ENCODE measurements at regions not wholly inside any gene's neighbourhood (a gene's known extent, or its start where the extent isn't known, plus 50 kb on each side); places are given as distances from the start of the nearest gene placed in this dataset.

DNA sequence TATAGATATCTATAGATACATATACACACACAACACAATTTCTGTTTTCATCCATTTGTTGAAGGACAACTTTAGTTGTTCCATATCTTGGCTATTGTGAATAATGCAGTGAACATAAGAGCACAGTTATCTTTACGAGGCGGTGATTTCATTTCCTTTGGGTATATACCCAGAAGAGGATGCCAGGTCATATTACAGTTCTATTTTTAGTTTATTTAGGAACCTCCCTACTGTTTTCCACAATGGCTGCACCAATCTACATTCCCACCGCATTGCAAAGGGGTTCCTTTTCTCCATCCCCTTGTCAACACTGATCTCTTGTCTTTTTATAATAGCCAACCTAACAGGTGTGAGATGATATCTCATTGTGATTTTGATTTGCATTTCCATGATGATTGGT, 143.4 kb upstream of the ARHGAP5 start:
- H3K9me3 ChIP-seq (ENCODE audit: low read depth, low read length): no peaks in the 10 kb centered on the region
- H3K4me2 ChIP-seq (ENCODE audit: insufficient read depth, low read length): peak overlapping the region; percentile 19
- H3K36me3 ChIP-seq (ENCODE audit: insufficient read depth, low read length): no peaks in the 10 kb centered on the region
- TF ChIP-seq, protein P1, sequence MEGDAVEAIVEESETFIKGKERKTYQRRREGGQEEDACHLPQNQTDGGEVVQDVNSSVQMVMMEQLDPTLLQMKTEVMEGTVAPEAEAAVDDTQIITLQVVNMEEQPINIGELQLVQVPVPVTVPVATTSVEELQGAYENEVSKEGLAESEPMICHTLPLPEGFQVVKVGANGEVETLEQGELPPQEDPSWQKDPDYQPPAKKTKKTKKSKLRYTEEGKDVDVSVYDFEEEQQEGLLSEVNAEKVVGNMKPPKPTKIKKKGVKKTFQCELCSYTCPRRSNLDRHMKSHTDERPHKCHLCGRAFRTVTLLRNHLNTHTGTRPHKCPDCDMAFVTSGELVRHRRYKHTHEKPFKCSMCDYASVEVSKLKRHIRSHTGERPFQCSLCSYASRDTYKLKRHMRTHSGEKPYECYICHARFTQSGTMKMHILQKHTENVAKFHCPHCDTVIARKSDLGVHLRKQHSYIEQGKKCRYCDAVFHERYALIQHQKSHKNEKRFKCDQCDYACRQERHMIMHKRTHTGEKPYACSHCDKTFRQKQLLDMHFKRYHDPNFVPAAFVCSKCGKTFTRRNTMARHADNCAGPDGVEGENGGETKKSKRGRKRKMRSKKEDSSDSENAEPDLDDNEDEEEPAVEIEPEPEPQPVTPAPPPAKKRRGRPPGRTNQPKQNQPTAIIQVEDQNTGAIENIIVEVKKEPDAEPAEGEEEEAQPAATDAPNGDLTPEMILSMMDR (IDR thresholded peaks at IDR 0.05; ENCODE audit: extremely low read depth, low read depth, low read length): no peak
- peaks cover 26% of the 10 kb centered on the region for H3K4me1 ChIP-seq (ENCODE audit: insufficient read depth, low read length)
- H4K20me1 ChIP-seq (ENCODE audit: insufficient read depth, low read length): no peaks in the 10 kb centered on the region
- no peak overlapping the region for H3K27ac ChIP-seq (ENCODE audit: low read depth, low read length)
- no peak overlapping the region for H3K4me3 ChIP-seq (ENCODE audit: insufficient read depth, low read length)
- H3K79me2 ChIP-seq (ENCODE audit: insufficient read depth, low read length): no peaks in the 10 kb centered on the region
- no peak overlapping the region for H2AFZ ChIP-seq (ENCODE audit: low read length)
- H3K27me3 ChIP-seq (ENCODE audit: insufficient read depth, low read length): no peaks in the 10 kb centered on the region
- no peak for DNase-seq (ENCODE audit: insufficient read length, low spot score, missing footprints)

DNA sequence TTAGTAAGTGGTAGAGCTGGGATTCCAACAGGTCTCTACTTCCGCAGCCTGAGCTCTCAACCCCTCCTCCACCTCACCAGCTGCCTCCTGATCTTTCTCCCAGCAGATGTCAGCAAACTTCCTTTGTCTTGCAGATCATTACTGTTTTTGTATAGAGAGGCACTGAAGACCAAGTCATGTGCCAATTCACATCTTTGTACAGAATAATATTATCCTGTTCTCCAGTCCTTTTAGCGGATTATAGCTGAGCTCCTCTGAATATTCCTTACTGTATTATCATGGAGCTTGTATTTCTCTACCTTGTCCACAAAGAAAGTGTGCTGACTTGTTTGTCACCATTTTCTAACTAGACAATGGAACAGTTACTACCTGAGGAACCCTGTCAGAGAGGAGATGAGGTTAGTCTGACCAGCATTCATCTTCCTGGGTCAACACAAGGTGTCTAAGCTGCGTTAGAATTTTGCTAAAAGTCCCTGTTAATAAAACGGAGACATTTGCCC, 142.3 kb upstream of the ARHGAP5 start:
- Histone ChIP-seq H2AFZ (ENCODE audit: low read length) (no peak overlapping the region), H3K79me2 (ENCODE audit: insufficient read depth, low read length) (no peaks in the 10 kb centered on the region), H4K20me1 (ENCODE audit: insufficient read depth, low read length) (no peaks in the 10 kb centered on the region), H3K4me2 (ENCODE audit: insufficient read depth, low read length) (no peak overlapping the region), H3K4me1 (ENCODE audit: insufficient read depth, low read length) (peaks cover 26% of the 10 kb centered on the region), H3K4me3 (ENCODE audit: insufficient read depth, low read length) (no peak overlapping the region), H3K27me3 (ENCODE audit: insufficient read depth, low read length) (no peaks in the 10 kb centered on the region), H3K36me3 (ENCODE audit: insufficient read depth, low read length) (no peaks in the 10 kb centered on the region), H3K27ac (ENCODE audit: low read depth, low read length) (no peak overlapping the region), H3K9me3 (ENCODE audit: low read depth, low read length) (no peaks in the 10 kb centered on the region)
- DNase-seq (ENCODE audit: insufficient read length, low spot score, missing footprints): no peak
- TF ChIP-seq, protein P1 (IDR thresholded peaks at IDR 0.05; ENCODE audit: extremely low read depth, low read depth, low read length): peak; percentile 60

DNA sequence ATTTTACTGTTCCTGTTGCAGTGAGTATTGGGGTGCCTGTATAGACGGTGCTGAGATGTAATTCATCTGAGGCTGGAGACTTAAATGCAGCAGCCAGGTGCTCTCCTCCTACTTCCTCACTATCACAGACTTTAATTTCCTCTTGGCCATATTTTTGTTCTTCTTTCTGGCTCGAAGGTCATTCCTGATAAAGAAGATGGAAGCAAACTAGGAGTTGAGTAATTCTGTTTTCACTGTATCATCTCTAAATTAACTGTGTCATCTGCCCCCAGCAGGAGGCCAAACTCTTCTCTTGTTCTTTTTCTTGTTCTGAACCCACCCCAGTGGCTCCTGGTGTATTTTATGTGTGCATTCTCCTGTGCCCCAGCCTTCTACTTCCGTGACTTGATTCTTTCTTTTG, 141.7 kb upstream of the ARHGAP5 start:
- Histone ChIP-seq H3K4me2 (ENCODE audit: insufficient read depth, low read length) (no peak overlapping the region), H3K9me3 (ENCODE audit: low read depth, low read length) (no peaks in the 10 kb centered on the region)

DNA sequence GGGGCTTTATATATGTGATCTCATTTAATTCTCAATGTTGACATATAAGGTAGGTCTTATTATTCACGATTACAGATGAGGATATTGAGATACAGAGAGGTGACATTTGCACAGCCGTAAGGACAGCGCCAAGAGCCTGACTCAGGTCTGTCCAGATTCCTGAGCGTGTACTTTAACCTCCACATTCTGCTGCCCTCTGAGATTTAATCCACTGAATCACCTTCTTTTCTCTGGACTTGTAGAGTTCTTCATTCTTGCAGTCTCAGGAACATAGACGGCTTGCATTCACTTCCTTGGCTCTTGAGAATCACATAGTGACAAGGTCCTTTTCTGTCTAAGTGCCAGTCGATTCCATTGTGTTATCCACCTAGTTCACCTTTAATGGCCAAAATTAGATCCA, 141.0 kb upstream of the ARHGAP5 start:
- Histone ChIP-seq H3K4me3 (ENCODE audit: insufficient read depth, low read length) (no peak overlapping the region), H3K79me2 (ENCODE audit: insufficient read depth, low read length) (no peaks in the 10 kb centered on the region), H2AFZ (ENCODE audit: low read length) (no peak overlapping the region), H3K4me1 (ENCODE audit: insufficient read depth, low read length) (peaks cover 20% of the 10 kb centered on the region), H3K27ac (ENCODE audit: low read depth, low read length) (no peak overlapping the region), H3K27me3 (ENCODE audit: insufficient read depth, low read length) (no peaks in the 10 kb centered on the region), H4K20me1 (ENCODE audit: insufficient read depth, low read length) (no peaks in the 10 kb centered on the region), H3K36me3 (ENCODE audit: insufficient read depth, low read length) (no peaks in the 10 kb centered on the region), H3K9me3 (ENCODE audit: low read depth, low read length) (no peaks in the 10 kb centered on the region), H3K4me2 (ENCODE audit: insufficient read depth, low read length) (no peak overlapping the region)
- TF ChIP-seq, protein P1 (IDR thresholded peaks at IDR 0.05; ENCODE audit: extremely low read depth, low read depth, low read length): no peak
- peak; percentile 72 for DNase-seq (ENCODE audit: insufficient read length, low spot score, missing footprints)

More for the DNA sequence above, 141.7 kb upstream of the ARHGAP5 start:
- DNase-seq (ENCODE audit: insufficient read length, low spot score, missing footprints): no peak
- H2AFZ ChIP-seq (ENCODE audit: low read length): no peak overlapping the region
- H4K20me1 ChIP-seq (ENCODE audit: insufficient read depth, low read length): no peaks in the 10 kb centered on the region
- no peaks in the 10 kb centered on the region for H3K79me2 ChIP-seq (ENCODE audit: insufficient read depth, low read length)
- H3K27me3 ChIP-seq (ENCODE audit: insufficient read depth, low read length): no peaks in the 10 kb centered on the region
- H3K36me3 ChIP-seq (ENCODE audit: insufficient read depth, low read length): no peaks in the 10 kb centered on the region
- no peak overlapping the region for H3K27ac ChIP-seq (ENCODE audit: low read depth, low read length)
- TF ChIP-seq, protein P1 (IDR thresholded peaks at IDR 0.05; ENCODE audit: extremely low read depth, low read depth, low read length): no peak
- peaks cover 26% of the 10 kb centered on the region for H3K4me1 ChIP-seq (ENCODE audit: insufficient read depth, low read length)
- no peak overlapping the region for H3K4me3 ChIP-seq (ENCODE audit: insufficient read depth, low read length)
